Keratinocyte (primary cell): ENCODE measurements at regions not wholly inside any gene's neighbourhood (a gene's known extent, or its start where the extent isn't known, plus 50 kb on each side); places are given as distances from the start of the nearest gene placed in this dataset.

Source experiments
- DNase-seq: peaks from one replicate; pipeline ENCODE4 v3.0.0-alpha.2; 2011; ENCODE audit warnings: low read depth, missing footprints, low spot score
- FAIRE-seq: peaks from 2 replicates; lab custom pipeline; 2011; peaks lifted over from hg19 to GRCh38; lab: Jason Lieb, UNC
- H2AFZ ChIP-seq: 2 replicates; pipeline ENCODE4 v1.6.0; 2012; ENCODE audit warnings: low read length, control low read depth, inconsistent platforms; ENCODE audit not compliant: control insufficient read depth
- H3K27ac ChIP-seq: 2 replicates; pipeline ENCODE4 v1.5.1; 2011; ENCODE audit warnings: low read length; ENCODE audit not compliant: control insufficient read depth, insufficient read depth
- H3K27me3 ChIP-seq: 3 replicates; pipeline ENCODE4 v1.6.0; 2011; ENCODE audit warnings: low read length; ENCODE audit not compliant: control insufficient read depth, insufficient read depth; ENCODE audit errors: extremely low read depth
- H3K36me3 ChIP-seq, 2 experiments: 2 replicates in 1 of 2; 3 replicates in 1 of 2; pipeline ENCODE4 v1.5.1; 2011; ENCODE audit warnings: low read length in 2 of 2, mild to moderate bottlenecking in 1 of 2; ENCODE audit not compliant: control insufficient read depth in 2 of 2, insufficient read depth in 2 of 2; ENCODE audit errors: extremely low read depth in 1 of 2
- H3K4me1 ChIP-seq: 3 replicates; pipeline ENCODE4 v1.5.1; 2011; ENCODE audit warnings: low read length; ENCODE audit not compliant: control insufficient read depth, insufficient read depth; ENCODE audit errors: extremely low read depth
- H3K4me2 ChIP-seq: 3 replicates; pipeline ENCODE4 v1.6.0; 2011; ENCODE audit warnings: low read depth, low read length; ENCODE audit not compliant: control insufficient read depth, insufficient read depth; ENCODE audit errors: extremely low read depth
- H3K4me3 ChIP-seq, 3 experiments: fragments of 200-600 bp in 1 of 3; sonication (generic) in 1 of 3; 2 replicates in 2 of 3; 3 replicates in 1 of 3; pipeline ENCODE4 v1.5.1; 2011 to 2016; ENCODE audit warnings: low read length in 3 of 3, mild to moderate bottlenecking in 3 of 3, control low read depth in 2 of 3, inconsistent platforms in 1 of 3, low read depth in 1 of 3, mixed read lengths in 1 of 3, mixed run types in 1 of 3, moderate library complexity in 1 of 3; ENCODE audit not compliant: control insufficient read depth in 2 of 3, insufficient read depth in 2 of 3; ENCODE audit errors: extremely low read depth in 1 of 3
- H3K79me2 ChIP-seq: 2 replicates; pipeline ENCODE4 v1.6.0; 2012; ENCODE audit warnings: low read length; ENCODE audit not compliant: control insufficient read depth, insufficient read depth
- H3K9ac ChIP-seq: 3 replicates; pipeline ENCODE4 v1.6.0; 2011; ENCODE audit warnings: low read length; ENCODE audit not compliant: control insufficient read depth, insufficient read depth; ENCODE audit errors: extremely low read depth
- H3K9me1 ChIP-seq: 3 replicates; pipeline ENCODE4 v1.6.0; 2011; ENCODE audit warnings: low read length; ENCODE audit not compliant: control insufficient read depth, insufficient read depth; ENCODE audit errors: extremely low read depth
- H3K9me3 ChIP-seq: 2 replicates; pipeline ENCODE4 v1.5.1; 2012; ENCODE audit warnings: low read depth, low read length; ENCODE audit not compliant: control insufficient read depth
- H4K20me1 ChIP-seq: 3 replicates; pipeline ENCODE4 v1.6.0; 2011; ENCODE audit warnings: low read length; ENCODE audit not compliant: control insufficient read depth, insufficient read depth; ENCODE audit errors: extremely low read depth
- CTCF ChIP-seq, 3 experiments: IDR thresholded peaks in 1 of 3; conservative IDR thresholded peaks in 1 of 3; optimal IDR thresholded peaks in 1 of 3; 2 replicates in 2 of 3; 3 replicates in 1 of 3; pipeline versions ENCODE3 to v1.5.1; 2011; ENCODE audit warnings: low read length in 3 of 3, mild to moderate bottlenecking in 3 of 3, moderate library complexity in 2 of 3, control low read depth in 1 of 3, inconsistent platforms in 1 of 3; ENCODE audit not compliant: insufficient read depth in 2 of 3; ENCODE audit errors: extremely low read depth in 1 of 3
- EZH2 ChIP-seq: IDR thresholded peaks from one replicate; pipeline ENCODE4 v1.6.1; 2012; ENCODE audit warnings: inconsistent platforms, mild to moderate bottlenecking, low read length, moderate library complexity
- dilution Hi-C: fragments of 300-500 bp; cut with MboI; formaldehyde crosslinking; loops from one replicate; pipeline ENCODE4 v1.7.0; 2020; ENCODE audit warnings: low sequenced_read_pairs; ENCODE audit not compliant: extremely low pct_ligation_motif_present

GRCh38 chr3:65027335-65027734, 339.5 kb upstream of the ADAMTS9 start:
- Histone ChIP-seq H4K20me1 (no peaks in the 10 kb centered on the region), H3K9ac (no peak overlapping the region), H3K9me3 (no peaks in the 10 kb centered on the region), H3K4me2 (no peak overlapping the region), H3K9me1 (no peaks in the 10 kb centered on the region), H3K4me1 (peaks cover 11% of the 10 kb centered on the region), H3K4me3 (no peak overlapping the region), H3K27me3 (no peaks in the 10 kb centered on the region), H3K36me3 (no peaks in the 10 kb centered on the region), H3K27ac (no peak overlapping the region), H3K79me2 (no peaks in the 10 kb centered on the region), H2AFZ (no peak overlapping the region)
- TF ChIP-seq CTCF (optimal IDR thresholded peaks at IDR 0.05 in 1 of 3, IDR thresholded peaks at IDR 0.05 in 1 of 3, conservative IDR thresholded peaks at IDR 0.05 in 1 of 3; ENCODE audit: extremely low read depth in 1 of 3, insufficient read depth in 2 of 3, low read length in 3 of 3) (no peak), EZH2 (no peak)
- FAIRE-seq (no peak), DNase-seq (no peak)
- dilution Hi-C loops = no loop called here

GRCh38 chr3:65026151-65026550, 338.4 kb upstream of the ADAMTS9 start:
- Histone ChIP-seq H3K9me1 (no peaks in the 10 kb centered on the region), H3K79me2 (no peaks in the 10 kb centered on the region), H3K9me3 (no peaks in the 10 kb centered on the region), H4K20me1 (no peaks in the 10 kb centered on the region), H3K9ac (no peak overlapping the region), H2AFZ (no peak overlapping the region), H3K4me2 (no peak overlapping the region), H3K4me1 (peaks cover 9% of the 10 kb centered on the region), H3K27ac (no peak overlapping the region), H3K27me3 (no peaks in the 10 kb centered on the region), H3K36me3 (no peaks in the 10 kb centered on the region), H3K4me3 (no peak overlapping the region)
- no peak for DNase-seq
- FAIRE-seq = no peak
- TF ChIP-seq EZH2 (no peak), CTCF (optimal IDR thresholded peaks at IDR 0.05 in 1 of 3, IDR thresholded peaks at IDR 0.05 in 1 of 3, conservative IDR thresholded peaks at IDR 0.05 in 1 of 3; ENCODE audit: extremely low read depth in 1 of 3, insufficient read depth in 2 of 3, low read length in 3 of 3) (peak in 1 of 3 experiments; percentile 28)
- dilution Hi-C loops = no loop called here
